Cerebellar cortex (tissue), 1 donor: ENCODE measurements at regions not wholly inside any gene's neighbourhood (a gene's known extent, or its start where the extent isn't known, plus 50 kb on each side); places are given as distances from the start of the nearest gene placed in this dataset.

Source experiments
- DNase-seq: peaks from one replicate; pipeline ENCODE4 v3.0.0-alpha.2; 2015; ENCODE audit warnings: low spot score

DNA sequence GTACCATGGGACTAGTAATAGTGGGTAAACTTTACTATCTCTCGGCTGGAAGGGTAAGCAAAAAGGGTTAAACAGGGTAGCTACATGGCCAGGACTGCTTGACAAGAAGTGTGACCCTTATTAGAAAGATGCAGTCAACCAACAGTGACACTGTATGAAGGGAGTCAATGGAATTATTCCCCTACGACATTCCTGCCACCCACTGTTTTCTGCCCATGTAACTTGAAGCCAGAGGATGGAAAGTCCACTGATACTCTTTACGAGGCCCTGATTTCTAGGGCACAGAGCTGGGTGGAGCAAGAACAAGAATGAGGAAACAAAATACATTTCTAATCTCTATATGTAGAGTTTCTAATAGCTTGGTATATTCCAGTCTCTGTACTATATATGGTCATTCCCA lies 1102.5 kb downstream of the CDH11 start:
- DNase-seq, result no peak

DNA sequence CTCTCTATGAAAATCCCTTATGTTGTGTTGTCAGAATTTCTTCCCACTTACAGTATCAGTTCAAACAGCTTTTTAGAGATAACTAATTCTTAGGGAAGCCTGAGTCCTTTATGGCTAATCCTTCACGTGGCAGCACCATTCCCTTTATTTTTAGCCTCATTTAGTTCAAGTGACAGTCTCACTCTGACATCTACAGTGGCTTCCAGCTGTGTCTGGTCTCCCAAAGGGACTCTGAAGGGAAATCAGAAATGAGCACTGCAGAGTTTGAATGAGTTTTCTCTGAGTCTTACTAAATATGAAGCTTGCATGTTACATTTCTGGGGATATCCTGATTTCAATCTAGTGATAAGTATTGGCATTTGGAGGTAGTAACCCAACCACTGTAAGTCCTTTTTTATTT lies 1104.1 kb downstream of the CDH11 start:
- no peak for DNase-seq

DNA sequence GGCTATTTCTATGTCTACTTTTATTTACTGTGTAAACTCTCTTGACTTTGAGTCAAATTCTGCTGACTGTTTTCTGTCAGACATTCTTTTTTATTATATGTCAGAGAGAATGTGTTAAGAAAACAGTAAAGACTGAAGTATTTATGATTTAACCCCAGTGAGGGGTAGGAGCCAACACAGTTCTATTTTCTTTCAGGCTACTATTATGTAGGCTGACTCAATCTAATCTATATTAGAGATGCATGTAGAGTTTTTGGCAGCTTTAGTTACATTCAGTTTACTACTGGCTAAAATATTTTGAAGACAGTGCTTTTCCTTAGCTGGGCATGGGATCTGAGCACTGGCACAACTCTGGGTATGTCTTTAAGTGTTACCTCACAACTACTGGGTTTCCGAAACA lies 1108.0 kb downstream of the CDH11 start:
- no peak for DNase-seq

DNA sequence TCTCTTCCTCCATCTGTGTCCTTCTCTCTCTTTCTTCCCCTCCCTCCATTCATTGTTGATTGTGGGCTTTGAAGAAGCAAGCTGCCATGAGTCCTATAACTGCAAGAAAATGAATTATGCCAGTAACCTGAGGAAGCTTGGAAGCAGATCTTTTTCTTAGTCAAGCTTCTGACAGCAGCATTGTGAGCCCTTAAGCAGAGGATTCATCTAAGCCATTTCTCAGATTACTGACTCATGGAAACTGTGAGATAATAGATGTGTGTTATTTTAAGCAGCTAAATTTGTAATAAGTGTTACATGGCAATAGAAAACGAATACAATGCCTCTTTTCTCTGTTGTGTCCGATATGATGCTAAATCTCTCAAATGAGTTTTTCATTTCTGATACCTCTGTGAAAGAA lies 1109.7 kb downstream of the CDH11 start:
- no peak for DNase-seq

DNA sequence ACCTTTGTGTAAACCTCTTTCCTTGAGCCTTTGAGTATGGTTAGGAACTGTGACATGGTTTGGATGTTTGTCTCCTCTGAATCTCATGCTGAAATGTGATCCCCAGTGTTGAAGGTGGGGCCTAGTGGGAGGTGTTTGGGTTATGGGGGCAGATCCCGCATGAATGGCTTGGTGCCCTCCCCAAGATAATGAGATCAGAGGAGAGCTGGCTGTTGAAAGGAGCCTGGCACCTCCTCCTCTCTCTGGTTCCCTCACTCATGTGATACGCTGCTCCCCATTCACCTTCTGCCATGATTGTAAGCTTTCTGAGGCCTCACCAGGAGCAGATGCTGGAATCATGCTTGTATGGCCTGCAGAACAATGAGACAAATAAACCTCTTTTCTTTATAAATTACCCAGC lies 1110.2 kb downstream of the CDH11 start:
- DNase-seq, result no peak

DNA sequence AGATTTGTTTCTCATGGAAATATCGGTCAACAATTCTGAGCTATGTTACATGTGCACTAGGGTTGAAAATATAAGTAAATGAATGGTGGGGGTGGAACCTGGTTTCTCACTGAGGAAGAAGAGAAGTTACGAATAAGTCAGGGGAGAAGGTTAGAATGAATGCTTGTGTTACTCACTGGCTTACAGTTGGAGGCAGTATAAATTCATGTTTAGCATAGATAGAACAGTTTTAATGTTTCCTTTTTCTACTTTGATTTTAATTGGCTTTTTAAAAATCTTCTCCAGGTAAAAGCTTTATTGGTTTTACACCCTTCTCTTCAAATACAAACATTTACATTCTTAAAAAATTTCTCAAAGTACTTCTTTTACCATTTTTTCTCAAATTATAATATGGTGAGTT lies 1113.7 kb downstream of the CDH11 start:
- no peak for DNase-seq

DNA sequence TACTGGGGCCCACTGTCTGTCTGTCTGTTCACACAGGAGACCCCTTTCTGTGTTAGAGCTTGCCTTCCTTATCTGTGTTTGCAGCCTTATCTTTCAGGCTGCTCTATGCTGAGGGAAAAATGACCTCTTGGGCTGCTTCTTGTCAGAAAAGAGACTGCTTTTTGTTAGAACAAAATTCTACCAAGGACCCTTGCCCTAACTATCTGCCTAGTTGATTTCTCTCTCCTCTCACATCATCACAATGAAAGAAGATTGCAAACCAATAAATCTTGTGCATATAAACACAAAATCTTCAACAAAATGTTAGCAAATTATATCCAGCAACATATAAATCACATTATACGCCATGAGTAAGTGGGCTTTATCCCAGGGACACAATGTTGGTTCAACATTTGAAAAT lies 1117.7 kb downstream of the CDH11 start:
- DNase-seq, result no peak

DNA sequence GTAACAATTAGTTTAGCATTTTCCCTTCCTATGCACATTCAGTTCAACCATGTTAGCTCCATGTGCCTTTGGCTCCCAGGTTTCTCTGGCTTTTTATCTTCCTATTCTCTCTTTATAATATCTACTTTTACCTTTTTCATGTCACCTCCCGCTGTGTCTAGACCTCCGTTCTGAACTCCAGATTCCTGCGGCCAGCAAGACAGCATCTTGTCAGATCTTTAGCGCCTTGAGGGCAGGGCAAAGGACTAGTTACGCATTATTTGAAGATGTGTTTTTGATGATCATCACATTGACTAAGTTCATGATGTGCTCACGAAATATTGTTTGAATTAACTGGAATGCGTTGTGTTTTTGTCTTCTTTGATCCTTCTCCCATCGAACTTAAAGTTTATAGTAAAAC lies 1126.8 kb downstream of the CDH11 start:
- DNase-seq, result no peak

DNA sequence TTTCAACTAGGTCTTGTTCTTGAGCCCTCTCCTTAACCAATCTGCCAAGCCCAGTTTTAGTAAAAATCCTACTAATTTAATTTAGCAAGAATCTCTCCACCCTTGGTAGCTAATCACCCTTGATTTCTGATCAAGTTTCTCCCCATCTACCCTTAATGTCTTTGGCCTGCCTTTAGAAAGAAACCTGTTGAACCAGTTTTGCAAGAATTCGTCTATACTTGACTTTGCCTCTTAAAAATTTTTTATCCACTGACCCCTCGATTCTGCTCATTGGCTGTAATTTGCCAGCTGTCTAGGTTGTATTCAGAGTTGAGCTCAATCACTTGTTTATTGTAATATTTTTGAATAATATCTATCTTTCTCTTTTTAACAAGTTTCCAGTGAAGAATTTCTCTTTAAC lies 1138.5 kb downstream of the CDH11 start:
- DNase-seq, result no peak

DNA sequence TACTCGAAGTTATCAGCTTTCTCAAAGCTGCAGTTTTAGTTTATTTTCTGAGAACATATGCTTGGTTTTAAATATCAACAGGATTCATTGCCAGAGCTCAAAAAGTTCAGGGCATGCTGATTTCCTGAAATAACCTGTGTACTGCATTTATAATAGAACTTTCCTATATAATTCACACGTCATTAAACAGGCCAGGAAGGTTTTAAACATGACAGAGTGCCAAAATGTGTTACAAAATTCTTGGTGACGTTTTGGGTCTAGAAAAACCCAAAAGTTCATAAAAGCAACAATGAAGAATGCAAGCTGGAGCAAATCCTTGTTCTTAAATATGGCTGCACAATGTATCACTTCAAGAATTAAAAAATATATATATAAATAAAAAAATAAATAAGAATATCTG lies 1139.1 kb downstream of the CDH11 start:
- no peak for DNase-seq

DNA sequence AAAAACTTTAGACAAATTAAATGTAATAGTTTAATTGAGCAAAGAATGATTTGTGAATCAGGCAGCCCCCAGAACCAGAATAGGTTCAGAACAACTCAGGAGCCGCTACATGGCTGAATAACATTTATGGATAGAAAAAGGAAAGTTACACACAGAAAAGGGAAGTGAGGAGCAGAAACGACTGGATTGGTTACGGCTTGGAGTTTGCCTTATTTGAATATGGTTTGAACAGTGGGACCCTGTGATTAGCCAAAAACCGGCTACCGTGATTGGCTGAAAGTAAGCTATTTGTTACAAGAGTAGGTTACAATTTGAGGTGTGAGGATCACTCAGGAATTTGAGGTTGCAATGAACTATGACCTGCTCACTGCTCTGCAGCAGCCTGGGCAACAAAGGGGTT lies 1139.8 kb downstream of the CDH11 start:
- DNase-seq, result no peak

DNA sequence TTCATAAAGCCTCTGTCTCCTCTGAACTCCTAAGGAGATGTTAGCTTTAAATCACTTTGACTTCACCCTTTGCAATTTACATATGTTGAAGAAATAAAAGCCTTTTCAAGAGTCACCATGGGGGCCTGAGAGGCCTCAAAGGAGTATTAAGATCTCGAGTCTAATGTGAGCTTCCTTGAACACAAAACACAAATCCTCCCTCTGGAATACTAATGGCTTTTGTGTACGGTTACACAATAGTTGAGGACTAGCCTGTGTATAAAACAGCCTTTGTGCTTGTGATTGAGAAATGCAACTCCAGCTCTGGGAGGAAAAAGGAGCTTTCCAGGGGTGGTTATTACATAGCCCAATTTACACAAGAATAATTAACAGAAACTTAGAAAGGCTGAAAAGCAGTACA lies 1140.2 kb downstream of the CDH11 start:
- DNase-seq, result no peak

DNA sequence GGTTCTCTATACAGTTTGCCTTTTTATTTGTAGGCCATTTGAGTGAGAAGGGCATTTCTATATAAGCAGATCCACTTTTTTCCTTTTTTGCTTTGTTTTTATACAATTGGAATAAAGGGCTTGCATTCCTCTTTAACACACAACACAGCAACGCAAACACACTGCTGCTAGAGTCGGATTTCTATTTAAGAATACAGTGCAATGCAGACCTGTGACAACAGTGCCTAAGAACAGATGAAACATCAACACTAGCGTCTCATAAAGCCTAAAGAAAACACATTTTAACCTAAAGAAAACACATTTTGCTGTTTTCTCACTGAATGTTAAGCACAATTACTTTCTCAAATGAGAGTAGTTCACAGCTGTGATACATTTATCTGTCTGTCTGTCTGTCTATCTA lies 1141.1 kb downstream of the CDH11 start:
- no peak for DNase-seq

DNA sequence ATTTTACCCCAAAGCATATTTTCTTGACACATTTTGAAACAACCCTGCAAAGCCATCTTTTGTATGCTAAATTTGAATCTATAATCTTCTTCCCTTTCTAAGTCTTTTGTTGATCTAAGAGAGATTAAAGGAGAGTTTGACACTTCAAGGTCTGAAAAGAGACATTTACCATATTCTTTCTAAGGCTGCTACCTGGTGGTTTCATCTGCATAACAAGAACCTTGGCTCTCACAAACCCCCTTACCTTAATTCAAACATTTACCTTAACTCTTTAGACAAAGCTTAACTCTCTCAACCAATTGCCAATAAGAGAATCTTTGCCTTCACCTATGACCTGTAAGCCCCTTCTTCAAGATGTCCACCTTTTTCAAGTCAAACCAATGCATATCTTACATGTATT lies 1143.6 kb downstream of the CDH11 start:
- no peak for DNase-seq

DNA sequence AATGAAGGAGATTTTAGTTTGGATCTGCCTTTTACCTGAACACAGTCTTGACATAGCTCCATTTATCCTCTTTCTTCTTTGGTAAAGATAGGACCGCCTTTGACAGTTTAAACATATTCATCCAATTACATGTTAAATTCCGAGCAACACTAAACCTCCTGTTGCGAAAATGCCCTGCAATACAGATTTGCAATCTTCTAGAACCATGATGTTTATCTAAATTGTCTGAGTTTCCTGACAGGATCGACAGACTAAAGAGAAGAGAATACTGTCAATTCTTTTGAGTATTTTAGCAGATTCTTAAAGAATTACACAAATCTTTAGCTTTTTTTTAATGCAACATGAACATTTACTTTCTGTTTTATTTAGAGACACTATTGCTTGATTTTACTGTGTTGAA lies 1145.5 kb downstream of the CDH11 start:
- DNase-seq, result no peak

DNA sequence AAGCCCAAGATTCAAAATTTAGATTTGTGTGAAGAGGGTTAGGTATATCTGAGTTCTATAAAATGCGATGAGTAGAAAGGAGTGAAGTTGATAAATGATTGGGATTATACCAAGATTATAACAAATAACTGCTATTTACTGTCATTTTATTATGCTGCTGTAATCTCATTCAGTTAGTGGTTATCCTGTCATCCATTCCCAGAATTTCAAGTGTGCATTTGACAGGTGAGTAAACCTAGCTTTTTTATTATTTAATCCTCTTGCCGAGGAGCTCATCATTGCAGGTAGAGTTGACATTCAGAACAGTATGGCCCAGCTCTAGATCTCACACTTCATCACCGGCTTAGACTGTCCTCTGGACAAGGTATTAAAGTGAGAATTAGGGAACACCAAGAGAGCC lies 1146.2 kb downstream of the CDH11 start:
- no peak for DNase-seq

DNA sequence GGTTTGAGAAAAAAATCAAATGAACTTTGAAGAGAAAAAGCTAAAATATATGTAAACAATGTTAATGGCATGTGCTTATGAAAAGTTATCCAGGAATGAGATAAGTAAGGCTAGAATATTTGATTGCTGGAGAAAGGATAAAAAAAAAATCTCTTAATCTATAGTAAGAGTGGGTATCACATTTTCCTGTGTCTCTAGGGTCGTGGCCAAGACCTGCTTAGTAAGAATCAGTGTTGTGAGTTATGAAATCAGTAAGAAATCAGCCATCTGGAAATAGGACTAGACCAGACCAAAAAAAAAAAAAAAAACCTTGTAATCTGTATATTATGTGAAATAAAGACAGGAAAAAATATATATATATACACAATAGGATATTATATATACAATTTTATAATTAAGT lies 1153.9 kb downstream of the CDH11 start:
- DNase-seq, result no peak

DNA sequence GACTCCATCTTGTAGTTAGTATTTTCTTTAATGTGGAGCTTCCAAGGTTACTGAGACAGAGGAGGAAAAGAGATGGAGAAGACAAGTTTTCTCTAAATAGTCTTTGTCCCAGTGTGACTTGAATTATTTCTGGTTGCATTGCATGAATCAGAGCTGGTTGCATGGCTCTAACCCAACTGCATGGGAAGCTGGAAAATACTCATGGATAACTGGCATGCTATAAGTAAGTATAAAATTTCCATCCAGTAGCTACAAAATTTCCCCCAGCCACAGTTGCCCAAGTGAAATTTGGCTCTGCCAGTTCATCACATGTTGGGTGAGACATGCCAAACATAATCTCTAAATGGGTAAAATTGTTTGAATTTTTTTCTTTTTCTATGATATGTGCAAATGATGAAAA lies 1161.5 kb downstream of the CDH11 start:
- no peak for DNase-seq

DNA sequence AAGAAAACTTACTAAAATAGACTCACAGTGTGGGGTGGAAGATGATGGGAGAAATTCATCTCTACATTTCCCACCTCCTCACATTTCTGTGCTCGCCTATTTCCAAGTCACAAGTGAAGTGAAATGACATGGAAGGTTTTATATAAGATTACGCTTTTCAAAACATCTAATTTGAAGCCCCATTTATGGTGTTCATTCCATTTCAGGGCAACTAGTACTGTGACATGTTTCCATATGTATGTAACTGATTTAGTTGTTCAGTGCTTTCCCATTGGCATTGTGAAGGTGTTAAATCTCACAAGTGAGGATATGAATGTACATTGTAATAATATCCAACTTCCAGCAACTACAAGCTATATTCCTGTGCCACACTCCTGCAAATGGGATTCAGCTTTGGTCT lies 1174.8 kb downstream of the CDH11 start:
- DNase-seq, result no peak

DNA sequence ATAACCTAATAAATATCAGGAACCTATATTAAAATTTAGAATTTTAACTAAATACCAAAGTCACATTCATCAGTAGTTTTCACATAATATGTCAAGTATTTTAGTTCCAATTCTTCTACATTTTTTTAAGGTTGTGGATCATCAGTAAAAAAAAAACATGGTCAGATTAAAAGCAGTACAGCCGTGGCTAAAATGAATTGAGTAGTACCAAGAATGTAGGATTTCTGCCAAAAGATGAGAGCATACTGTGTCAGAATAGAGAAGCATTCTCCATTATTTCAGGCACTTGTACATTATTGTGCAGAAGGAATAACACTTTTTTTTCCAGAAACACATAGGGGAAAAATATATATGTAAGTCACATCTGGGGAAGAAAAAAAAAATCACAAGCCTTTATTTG lies 1176.1 kb downstream of the CDH11 start:
- DNase-seq, result no peak

DNA sequence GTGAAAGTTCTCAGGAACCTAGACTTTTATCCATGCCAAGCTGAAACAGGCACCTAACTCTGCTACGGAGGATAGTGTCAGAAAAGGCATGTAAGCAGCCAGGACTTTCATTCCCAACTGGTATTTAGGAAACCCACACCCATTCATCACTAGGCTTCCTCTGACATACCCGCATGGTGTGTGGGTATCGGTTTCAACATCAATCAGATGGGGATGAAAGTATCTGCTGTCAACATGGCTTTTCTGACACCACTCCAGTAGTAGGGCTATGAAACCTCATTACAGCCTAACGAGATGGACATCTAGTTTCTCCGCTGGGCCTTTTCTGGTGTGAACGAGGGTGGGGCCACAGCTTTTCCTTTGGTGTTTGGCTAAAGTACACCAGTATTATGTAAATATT lies 1178.3 kb downstream of the CDH11 start:
- no peak for DNase-seq

DNA sequence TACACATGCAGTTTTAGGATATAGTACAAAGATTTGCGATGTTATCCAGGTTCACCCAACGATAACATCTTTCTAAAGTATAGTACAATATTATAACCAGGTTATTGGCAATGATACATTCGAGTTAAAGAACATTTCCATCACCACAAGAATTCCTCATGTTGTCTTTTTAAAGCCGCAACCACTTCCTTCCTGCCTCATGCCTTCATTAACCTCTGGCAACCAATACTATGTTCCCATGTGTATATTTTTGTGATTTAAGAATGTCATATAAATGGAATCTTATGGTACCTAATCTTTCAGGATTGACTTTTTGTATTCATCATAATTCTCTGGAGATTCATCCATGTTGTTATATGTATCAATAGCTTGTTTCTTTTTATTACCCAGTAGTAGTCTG lies 1183.2 kb downstream of the CDH11 start:
- no peak for DNase-seq

DNA sequence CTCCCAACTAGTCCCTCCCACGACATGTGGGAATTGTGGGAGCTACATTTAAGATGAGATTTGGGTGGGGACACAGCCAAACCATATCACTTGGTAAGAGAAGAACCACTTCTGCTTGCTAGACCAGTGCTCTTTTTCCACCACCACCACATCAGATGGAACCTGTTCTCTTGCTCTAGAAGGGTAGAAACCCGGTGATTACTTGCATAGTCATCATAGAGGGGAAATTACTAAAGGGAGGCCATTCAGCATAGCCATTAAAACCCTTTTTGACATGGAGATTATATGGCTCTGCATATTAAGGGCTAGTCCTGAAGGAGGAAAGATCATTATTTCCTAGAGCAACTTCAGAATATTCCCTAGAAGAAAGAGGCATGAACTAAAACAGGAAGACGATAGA lies 1188.0 kb downstream of the CDH11 start:
- no peak for DNase-seq

DNA sequence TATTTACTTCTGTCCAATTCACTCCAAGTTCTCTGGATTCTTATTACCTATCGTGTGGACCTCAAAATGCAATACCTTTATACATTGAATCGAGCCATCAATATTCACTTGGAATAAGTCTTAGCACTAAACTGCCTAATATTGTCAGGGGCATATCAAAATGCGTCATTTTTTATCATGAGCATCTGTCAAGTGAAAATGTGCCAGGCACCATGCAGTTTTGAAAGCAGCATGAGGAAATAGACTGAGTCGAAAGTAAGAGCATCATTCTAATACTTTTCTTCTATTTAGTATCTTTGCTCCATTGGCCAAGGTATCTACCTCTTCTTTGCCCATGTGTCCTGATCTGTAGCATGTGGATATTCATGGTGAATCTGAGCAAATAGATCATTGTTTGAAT lies 1193.4 kb downstream of the CDH11 start:
- peak; percentile 92 for DNase-seq

DNA sequence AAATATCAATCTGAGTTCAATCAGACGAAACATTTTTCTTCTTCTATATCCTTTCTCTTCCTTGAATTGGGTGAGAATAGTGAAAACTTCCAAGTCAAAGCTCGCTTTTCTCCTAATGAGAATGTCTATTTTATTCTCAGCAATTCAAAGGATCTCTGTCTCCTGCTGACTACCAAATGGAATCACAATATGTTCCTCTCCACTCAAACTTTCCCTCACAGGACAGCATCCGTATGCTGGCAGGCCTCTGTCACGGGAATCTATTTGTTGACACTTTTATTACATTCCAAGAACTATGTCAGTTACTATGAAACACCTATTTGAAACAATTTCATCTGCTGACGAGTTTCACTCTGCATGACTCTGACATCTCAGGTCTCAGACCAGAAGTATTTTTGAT lies 1196.6 kb downstream of the CDH11 start:
- peak; percentile 97 for DNase-seq
